GM21423 (cell line): ENCODE measurements at regions not wholly inside any gene's neighbourhood (a gene's known extent, or its start where the extent isn't known, plus 50 kb on each side); places are given as distances from the start of the nearest gene placed in this dataset.

Source experiments
- ATAC-seq: cut with Tn5 transposase; IDR thresholded peaks from one replicate; pipeline ENCODE4 v1.9.1; 2021; ENCODE audit warnings: mild to moderate bottlenecking, moderate library complexity; ENCODE audit not compliant: unreplicated experiment

- no peak for ATAC-seq
Measured at GRCh38 chr11:92317222-92317621, 92.6 kb downstream of the FAT3 start.

DNA sequence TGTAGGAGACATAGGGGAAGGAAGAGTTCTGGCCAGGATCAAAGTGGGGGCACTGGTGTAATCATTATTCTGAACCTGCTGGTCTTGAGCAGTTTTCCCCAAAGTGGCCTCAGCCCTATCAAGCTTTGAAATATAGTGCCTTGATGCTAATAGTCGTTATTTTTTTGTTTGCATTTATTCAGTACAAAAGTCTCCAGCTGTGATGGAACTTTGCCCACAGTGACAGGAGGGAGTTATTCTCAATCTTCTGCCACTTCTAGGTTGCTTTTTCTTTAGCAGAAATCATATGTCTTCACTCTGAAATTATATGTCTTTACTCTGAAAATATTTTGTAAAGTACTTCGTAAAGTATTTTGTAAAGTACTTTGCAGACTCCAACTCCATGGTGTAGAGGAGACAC is 93.1 kb downstream of the FAT3 start:
- ATAC-seq: no peak

DNA sequence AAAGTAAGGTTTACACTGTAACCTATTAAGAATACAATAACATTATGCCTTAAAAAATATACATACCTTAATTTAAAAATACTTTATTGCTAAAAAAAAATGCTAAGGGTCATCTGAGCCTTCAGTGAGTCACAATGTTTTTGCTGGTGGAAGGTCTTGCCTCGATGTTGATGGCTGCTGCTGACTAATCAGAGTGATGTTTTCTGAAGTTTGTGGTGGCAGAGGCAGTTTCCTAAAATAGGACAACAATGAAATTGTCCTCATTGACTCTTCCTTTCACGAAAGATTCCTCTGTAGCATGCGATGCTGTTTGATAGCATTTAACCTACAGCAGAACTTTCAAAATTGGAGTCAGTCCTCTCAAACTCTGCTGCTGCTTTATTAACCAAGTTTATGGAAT is 97.6 kb downstream of the FAT3 start:
- ATAC-seq: no peak

DNA sequence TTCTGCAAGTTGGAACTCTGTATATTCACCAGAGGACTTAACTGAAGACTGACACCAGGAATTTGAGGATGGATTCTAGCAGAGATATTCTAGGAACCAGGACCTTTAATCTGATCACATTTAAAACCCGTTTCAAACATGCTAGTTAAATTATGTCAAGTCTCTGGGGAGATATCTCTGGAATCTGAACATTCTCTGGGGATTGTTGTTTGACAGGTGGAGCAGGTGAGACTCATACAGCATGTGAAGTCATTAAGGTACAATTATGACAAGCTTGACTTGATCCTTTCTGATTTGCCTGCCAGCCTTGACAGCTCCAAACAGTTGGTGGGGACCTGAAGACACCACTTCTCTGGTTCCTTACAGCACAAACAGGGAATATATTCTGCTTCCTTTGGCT is 100.3 kb downstream of the FAT3 start:
- ATAC-seq: no peak

GRCh38 chr11:92325416-92325815 is 100.8 kb downstream of the FAT3 start:
- no peak for ATAC-seq

DNA sequence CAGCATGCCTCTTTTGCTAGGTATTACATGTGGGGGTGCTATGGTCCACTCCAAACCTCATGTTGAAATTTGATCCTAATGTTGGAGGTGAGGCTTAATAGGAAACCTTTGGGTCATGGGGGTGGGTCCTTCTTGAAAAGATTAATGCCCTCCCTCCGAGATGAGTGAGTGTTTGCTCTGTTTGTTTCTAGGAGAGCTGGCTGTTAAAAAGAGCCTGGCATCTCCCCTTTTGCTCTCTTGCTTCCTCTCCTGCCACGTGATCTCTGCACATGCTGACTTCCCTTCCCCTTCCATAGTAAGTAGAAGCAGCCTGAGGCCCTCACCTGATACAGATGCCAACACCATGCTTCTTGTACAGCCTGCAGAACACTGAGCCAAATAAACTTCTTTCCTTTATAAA is 104.5 kb downstream of the FAT3 start:
- ATAC-seq: no peak

GRCh38 chr11:92329646-92330045 is 105.0 kb downstream of the FAT3 start:
- ATAC-seq: no peak

- ATAC-seq: no peak
Measured at GRCh38 chr11:92330114-92330513, 105.5 kb downstream of the FAT3 start.

DNA sequence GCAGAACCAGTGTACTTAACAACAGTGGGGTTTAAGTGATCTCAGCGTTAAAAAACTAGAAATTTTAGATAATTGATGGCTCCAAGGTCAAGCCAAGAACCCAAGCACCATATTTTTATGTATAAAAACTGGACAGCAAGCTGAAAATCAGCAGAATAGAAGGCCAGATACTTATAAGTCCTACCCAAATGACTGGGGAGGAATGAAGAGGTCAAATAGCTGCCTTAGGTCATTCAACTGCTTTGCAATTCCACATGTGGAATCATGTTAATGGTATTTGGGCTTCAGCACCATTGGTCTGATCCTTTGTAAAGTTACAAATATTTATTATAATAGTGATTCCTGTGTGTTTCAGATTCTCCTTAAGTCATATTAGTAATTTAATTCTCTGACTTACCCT is 108.4 kb downstream of the FAT3 start:
- ATAC-seq: no peak

DNA sequence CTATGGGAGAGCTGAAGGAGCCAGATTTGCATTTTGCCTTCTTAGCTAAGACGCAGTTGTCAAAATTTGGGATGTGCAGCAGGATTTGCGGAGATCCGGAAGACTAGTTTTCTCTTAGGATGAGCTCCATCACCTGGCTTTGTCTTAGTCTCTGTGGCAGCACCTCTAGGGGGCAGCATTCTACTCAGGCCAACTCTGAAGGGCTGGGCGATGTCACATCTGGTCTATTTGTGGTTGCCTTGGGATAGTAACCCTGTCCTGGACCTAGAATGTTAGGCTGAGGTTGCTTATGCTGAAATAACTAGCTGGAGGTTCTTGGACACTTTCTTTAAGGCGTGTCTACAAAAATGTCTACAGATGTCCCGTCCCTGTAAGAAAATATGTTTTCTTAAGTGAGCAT is 116.2 kb downstream of the FAT3 start:
- no peak for ATAC-seq

GRCh38 chr11:92342034-92342720 is 117.6 kb downstream of the FAT3 start:
- no peak for ATAC-seq

DNA sequence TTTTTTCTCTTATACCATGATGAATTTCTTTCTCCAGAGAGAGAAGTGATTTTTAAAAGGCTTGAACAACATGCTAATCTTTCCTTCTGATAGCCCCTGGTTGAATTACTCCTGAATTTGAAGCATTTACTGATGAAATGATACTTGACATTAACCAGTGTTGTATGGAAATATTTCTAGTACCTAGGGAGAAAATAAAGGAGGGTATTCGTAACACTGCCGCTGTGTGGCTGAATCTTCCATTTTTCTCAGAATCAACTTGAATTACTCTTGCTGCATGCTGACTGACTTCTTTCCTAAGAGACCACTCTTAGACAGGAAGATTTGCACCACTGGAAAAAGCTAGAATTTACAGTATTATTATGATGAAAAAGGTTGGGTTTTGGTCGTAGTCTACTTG is 118.3 kb downstream of the FAT3 start:
- ATAC-seq: no peak

- no peak for ATAC-seq
Measured at GRCh38 chr11:92346220-92346619, 121.6 kb downstream of the FAT3 start.

- ATAC-seq: no peak
Measured at GRCh38 chr11:92347454-92347853, 122.8 kb downstream of the FAT3 start.

DNA sequence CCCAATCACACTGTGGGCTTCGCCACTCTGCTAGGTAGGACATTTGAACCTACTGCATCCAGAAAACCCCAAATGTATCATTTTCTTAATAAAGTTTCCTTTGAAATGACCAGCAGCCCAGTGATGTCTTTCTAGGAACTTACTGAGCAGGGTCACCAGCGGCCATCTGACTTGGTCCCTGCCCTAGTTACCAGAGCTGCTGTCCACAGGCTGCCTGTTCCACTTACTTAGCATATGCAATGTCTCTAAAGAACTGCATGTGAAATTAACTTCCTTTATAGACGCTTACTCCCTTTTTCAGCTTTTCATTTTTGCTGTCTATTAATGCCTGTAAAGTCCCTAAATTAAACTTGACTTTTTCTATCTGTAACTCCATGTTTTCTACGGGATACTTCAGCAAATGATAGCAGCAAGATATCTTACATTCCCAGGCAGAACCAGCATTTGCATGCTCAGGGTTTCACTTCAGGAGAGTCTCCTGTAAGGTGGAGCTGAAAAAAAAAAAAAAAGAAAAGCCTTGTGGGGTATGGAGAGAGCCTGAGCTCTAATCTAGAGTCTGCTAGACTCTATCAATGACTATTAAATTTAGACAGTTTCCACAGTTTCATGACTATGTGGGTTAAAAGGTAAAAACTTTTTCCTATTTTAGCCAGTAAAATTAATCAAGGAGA is 125.0 kb downstream of the FAT3 start:
- no peak for ATAC-seq

GRCh38 chr11:92357344-92357743 is 132.7 kb downstream of the FAT3 start:
- no peak for ATAC-seq

DNA sequence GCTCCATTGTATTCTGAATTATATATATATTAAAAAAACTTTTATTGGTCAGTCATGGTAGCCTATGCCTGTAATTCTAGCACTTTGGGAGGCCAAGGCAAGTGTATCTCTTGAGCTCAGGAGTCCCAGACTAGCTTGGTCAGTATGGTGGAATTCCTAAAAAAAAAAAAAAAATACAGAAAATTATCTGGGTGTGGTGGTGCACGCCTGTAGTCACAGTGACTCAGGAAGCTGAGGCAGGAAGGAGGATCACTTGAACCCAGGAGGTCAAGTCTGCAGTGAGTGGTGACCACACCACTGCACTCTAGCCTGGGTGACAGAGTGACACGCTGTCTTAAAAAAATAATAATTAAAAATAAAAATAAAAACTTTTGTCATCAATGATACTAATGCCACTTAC is 133.2 kb downstream of the FAT3 start:
- ATAC-seq: no peak

DNA sequence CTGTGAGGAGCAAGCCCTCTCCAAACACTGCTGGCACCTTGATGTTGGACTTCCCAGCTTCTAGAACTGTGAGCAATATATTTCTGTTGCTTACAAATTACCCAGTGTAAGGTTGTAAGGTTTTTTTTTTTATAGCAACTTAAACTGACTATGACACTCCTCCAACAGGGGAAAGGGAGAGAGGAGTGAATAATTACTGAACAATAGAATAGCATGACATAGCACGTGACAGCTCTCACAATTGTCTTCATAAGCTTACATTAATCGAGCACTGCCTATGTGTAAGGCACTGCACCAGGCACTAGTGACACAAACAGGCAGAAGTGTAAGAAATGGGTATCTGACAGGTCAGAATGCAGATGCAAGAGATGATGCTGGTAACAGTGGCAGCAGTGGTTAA is 136.9 kb downstream of the FAT3 start:
- no peak for ATAC-seq

DNA sequence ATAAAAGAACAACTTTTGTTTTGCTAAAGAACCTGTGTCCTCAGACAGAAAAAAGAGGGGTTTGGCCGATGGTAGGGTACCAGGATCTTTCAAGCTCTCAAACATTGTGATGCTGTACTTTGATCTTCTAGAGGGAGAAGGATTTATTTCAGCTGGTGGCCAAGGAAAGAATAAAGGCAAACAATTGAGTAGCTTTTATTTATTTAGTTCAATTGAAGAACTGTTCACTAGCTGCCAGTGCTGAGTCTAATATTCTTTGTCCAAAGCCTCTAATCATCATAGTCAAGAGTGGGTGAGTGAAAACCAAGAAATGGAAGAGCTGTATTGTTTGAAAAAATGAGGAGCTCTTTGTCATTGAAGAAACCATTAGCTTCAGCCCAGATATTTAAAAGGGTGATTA is 138.4 kb downstream of the FAT3 start:
- no peak for ATAC-seq

DNA sequence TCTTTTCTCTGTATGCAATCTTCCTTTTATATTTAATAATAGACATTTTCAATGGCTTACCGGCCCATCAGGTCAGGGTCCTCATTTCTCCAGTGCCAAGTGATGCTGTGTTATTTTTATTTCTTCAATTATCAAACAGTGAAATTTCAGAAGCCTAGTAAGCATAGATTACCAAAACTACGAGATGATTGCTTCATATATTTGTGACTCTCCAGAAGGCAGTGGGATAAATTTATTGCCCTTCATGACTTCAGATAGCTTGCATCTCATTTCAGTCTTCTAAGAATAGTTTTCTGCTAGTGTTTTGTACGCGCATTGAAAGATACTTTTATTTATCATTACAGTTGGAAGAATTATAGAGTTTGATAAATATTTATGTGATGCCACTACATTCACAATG is 139.6 kb downstream of the FAT3 start:
- no peak for ATAC-seq

DNA sequence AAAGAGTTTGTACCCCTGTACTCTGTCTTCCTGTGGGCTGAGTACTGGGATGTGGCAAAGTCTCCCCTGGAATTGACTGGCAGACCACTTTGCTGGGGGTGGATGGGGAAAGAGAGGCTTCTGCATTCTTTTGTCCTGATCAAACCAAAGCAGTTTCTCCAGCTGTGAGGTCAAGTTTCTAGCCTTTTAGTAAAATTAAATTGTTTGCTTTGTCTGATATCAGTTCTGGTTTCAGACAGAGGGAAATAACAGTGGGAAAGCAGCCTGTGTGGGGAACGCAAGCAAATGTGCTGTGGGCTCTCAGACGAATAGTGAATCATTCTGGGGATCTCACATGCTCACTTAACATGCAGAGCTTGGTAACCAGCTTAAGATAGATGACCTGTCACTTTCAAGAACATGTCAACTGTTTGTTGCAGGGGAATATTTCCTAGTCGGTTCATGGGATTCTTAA is 151.6 kb downstream of the FAT3 start:
- no peak for ATAC-seq

- no peak for ATAC-seq
Measured at GRCh38 chr11:92376680-92377079, 152.1 kb downstream of the FAT3 start.

- ATAC-seq: no peak
Measured at GRCh38 chr11:92380882-92381281, 156.3 kb downstream of the FAT3 start.
